K562 (cell line): ENCODE measurements at regions not wholly inside any gene's neighbourhood (a gene's known extent, or its start where the extent isn't known, plus 50 kb on each side); places are given as distances from the start of the nearest gene placed in this dataset.

Source experiments
- ATAC-seq: fragments of 200-7000 bp; cut with Tn5 transposase; 3 replicates; pipeline ENCODE4 v1.9.1; 2020; ENCODE audit warnings: moderate library complexity
- BruUV-seq: library from RNA; stranded (reverse); fragments of 400-500 nt; replicated peaks from 2 replicates; lab custom pipeline; 2021; lab: Mats Ljungman, UMichigan
- CTCF ChIA-PET: fragments of 300-600 bp; formaldehyde crosslinking; extraction: SDS; loops from one replicate; lab custom pipeline; 2021; ENCODE audit warnings: low intra/inter-chr PET ratio; lab: Yijun Ruan, JAX
- POLR2A ChIA-PET: fragments of 300-600, 350-650 bp; sonication (Branson Sonifier 250); formaldehyde crosslinking; extraction: SDS; loops from one replicate; lab custom pipeline; 2021; ENCODE audit warnings: antibody characterized with exemption, inconsistent platforms; lab: Yijun Ruan, JAX
- DNase-seq, 4 experiments: peaks; one replicate each; pipeline versions ENCODE4 v3.0.0 to v3.0.0-alpha.2; 2011 to 2018; ENCODE audit warnings: low spot score in 3 of 4, mixed read lengths in 3 of 4; ENCODE audit errors: extremely low read depth in 1 of 4
- FAIRE-seq: peaks from 2 replicates; lab custom pipeline; 2011; peaks lifted over from hg19 to GRCh38; lab: Jason Lieb, UNC
- H2AFZ ChIP-seq: 2 replicates; pipeline ENCODE4 v1.6.0; 2011; ENCODE audit warnings: low read depth, low read length, control low read depth, inconsistent platforms
- H3K27ac ChIP-seq: fragments of 200-600 bp; 3 replicates; pipeline ENCODE4 v1.8.0; 2011; ENCODE audit warnings: low read depth, mild to moderate bottlenecking, control low read depth, inconsistent platforms, low read length, moderate library complexity, mixed read lengths; ENCODE audit errors: extremely low read depth
- H3K27me3 ChIP-seq, 2 experiments: fragments of 300-600 bp in 1 of 2; 2 replicates in 1 of 2; 3 replicates in 1 of 2; pipeline versions ENCODE4 v1.6.0 to v1.8.0; 2011; ENCODE audit warnings: inconsistent platforms in 2 of 2, low read length in 2 of 2, mild to moderate bottlenecking in 1 of 2, mixed read lengths in 1 of 2, moderate library complexity in 1 of 2; ENCODE audit not compliant: control insufficient read depth in 2 of 2, insufficient read depth in 2 of 2
- H3K36me3 ChIP-seq: fragments of 300-600 bp; 3 replicates; pipeline ENCODE4 v1.8.0; 2011; ENCODE audit warnings: mild to moderate bottlenecking, low read length, inconsistent platforms; ENCODE audit not compliant: control insufficient read depth, insufficient read depth
- H3K4me1 ChIP-seq, 2 experiments: fragments of 200-600 bp in 1 of 2; replicated peaks in 1 of 2; 2 replicates in 1 of 2; 3 replicates in 1 of 2; pipeline versions ENCODE4 v1.5.1 to v1.8.0; 2011; ENCODE audit warnings: inconsistent platforms in 2 of 2, low read length in 2 of 2, mild to moderate bottlenecking in 1 of 2, mixed read lengths in 1 of 2, moderate library complexity in 1 of 2; ENCODE audit not compliant: control insufficient read depth in 2 of 2, insufficient read depth in 2 of 2
- H3K4me2 ChIP-seq: 2 replicates; pipeline ENCODE4 v1.6.1; 2011; ENCODE audit warnings: low read length, control low read depth, inconsistent platforms, mixed read lengths; ENCODE audit not compliant: insufficient read depth
- H3K4me3 ChIP-seq: fragments of 200-600 bp; sonication (generic), shearing (Covaris generic); 2 replicates; pipeline ENCODE4 v1.5.1; 2016; ENCODE audit warnings: control low read depth, inconsistent platforms
- H3K79me2 ChIP-seq: fragments of 200-600 bp; 3 replicates; pipeline ENCODE4 v1.8.0; 2011; ENCODE audit warnings: low read length, inconsistent platforms; ENCODE audit not compliant: control insufficient read depth, insufficient read depth
- H3K9ac ChIP-seq, 2 experiments: 2 replicates each; pipeline versions ENCODE4 v1.6.0 to v1.6.1; 2011; ENCODE audit warnings: low read depth in 2 of 2, low read length in 2 of 2, control low read depth in 1 of 2, inconsistent platforms in 1 of 2, mild to moderate bottlenecking in 1 of 2, mixed read lengths in 1 of 2; ENCODE audit not compliant: insufficient read depth in 1 of 2
- H3K9me1 ChIP-seq: one replicate; pipeline ENCODE4 v1.6.0; 2011; ENCODE audit warnings: inconsistent platforms, mild to moderate bottlenecking, low read length, moderate library complexity; ENCODE audit not compliant: control insufficient read depth, insufficient read depth
- H3K9me3 ChIP-seq: replicated peaks from 2 replicates; pipeline ENCODE4 v1.5.1; 2011; ENCODE audit warnings: low read depth, low read length, inconsistent platforms; ENCODE audit not compliant: control insufficient read depth, insufficient read depth
- H4K20me1 ChIP-seq: replicated peaks from 2 replicates; pipeline ENCODE4 v1.6.1; 2011; ENCODE audit warnings: low read length, inconsistent platforms, mixed read lengths; ENCODE audit not compliant: control insufficient read depth, insufficient read depth
- ETV1 ChIP-seq: fragments of 450-650 bp; conservative IDR thresholded peaks from 2 replicates; pipeline ENCODE4 v1.6.1; 2016; ENCODE audit warnings: missing genetic modification characterization, control low read depth, low read depth, missing compliant biosample characterization
- RBM17 ChIP-seq: fragments of 200-400 bp; formaldehyde crosslinking; IDR thresholded peaks from 2 replicates; pipeline ENCODE4 v1.6.1; 2017; ENCODE audit warnings: low read depth, mild to moderate bottlenecking, low read length, borderline replicate concordance
- SNRNP70 ChIP-seq: fragments of 200-400 bp; formaldehyde crosslinking; optimal IDR thresholded peaks from 2 replicates; pipeline ENCODE3; 2017; ENCODE audit warnings: low read depth, low read length
- TAF1 ChIP-seq: IDR thresholded peaks from 2 replicates; pipeline ENCODE4 v1.6.1; 2011; ENCODE audit warnings: mild to moderate bottlenecking, low read length, moderate library complexity; ENCODE audit not compliant: insufficient read depth, control insufficient read depth, severe bottlenecking; ENCODE audit errors: extremely low read depth
- TCF7L2 ChIP-seq: fragments of 150-350 bp; IDR thresholded peaks from 2 replicates; pipeline ENCODE4 v1.6.1; 2016; ENCODE audit warnings: low read depth, mild to moderate bottlenecking, low read length, moderate library complexity
- ZFP36 ChIP-seq: fragments of 150-350 bp; IDR thresholded peaks from 2 replicates; pipeline ENCODE4 v1.6.1; 2018; ENCODE audit warnings: low read length, low read depth; ENCODE audit not compliant: partially characterized antibody
- ZNF253 ChIP-seq: fragments of 250-450 bp; sonication (Bioruptor Pico); conservative IDR thresholded peaks from 2 replicates; pipeline ENCODE4 v1.6.1; 2021; ENCODE audit warnings: mild to moderate bottlenecking
- ZNF316 ChIP-seq: fragments of 450-650 bp; IDR thresholded peaks from 2 replicates; pipeline ENCODE4 v1.6.1; 2016
- WGBS: fragments of 100-300 bp; shearing (Covaris generic); methylation state at CpG from one replicate; pipeline ENCODE4 v1.1.6; 2016; ENCODE audit warnings: low coverage, mixed read lengths; ENCODE audit not compliant: insufficient coverage; ENCODE audit errors: missing lambda C conversion rate; 5-methylcytosine and 5-hydroxymethylcytosine counted together
- in situ Hi-C: fragments of 300-500 bp; cut with MboI; formaldehyde crosslinking; loops from 4 replicates; pipeline ENCODE4 v1.15.0; 2018; ENCODE audit warnings: inconsistent platforms, mixed read lengths
- intact Hi-C: fragments of 100-400 bp; cut with micrococcal nuclease; formaldehyde crosslinking; loops from 2 replicates; pipeline ENCODE4 v1.14.2; 2022
- TF ChIP-seq, protein P1 (sequence below), 2 experiments: fragments of 450-650 bp in 1 of 2; sonication (generic) in 1 of 2; formaldehyde crosslinking in 1 of 2; IDR thresholded peaks in 1 of 2; conservative IDR thresholded peaks in 1 of 2; 2 replicates each; pipeline versions ENCODE4 v1.6.1 to v1.8.1; 2016 to 2023; ENCODE audit warnings: mild to moderate bottlenecking in 2 of 2, moderate library complexity in 2 of 2, inconsistent platforms in 1 of 2, missing genetic modification reagents in 1 of 2
- TF ChIP-seq, protein P2 (sequence below): IDR thresholded peaks from 2 replicates; pipeline ENCODE4 v1.6.1; 2014; ENCODE audit warnings: antibody characterized with exemption

DNA sequence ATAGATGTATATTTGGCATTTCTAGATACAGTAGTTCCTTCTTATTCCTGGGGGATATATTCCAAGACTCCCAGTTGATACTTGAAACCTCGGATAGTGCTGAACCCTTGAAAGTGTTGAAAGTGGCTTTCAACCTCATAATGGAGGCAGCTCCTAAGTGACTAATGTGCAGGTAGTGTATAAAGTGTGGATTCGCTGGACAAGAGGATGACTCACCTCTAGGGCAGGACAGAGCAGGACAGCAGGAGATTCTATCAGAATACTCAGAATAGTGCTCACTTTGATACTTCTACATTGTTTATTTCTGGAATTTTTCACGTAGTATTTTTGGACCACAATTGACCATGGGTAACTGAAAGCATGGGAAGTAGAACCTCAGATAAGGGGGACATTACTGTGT lies 1138.9 kb upstream of the WWC1 start:
- no peaks in the 10 kb centered on the region for H3K9me1 ChIP-seq
- CTCF ChIA-PET = no interaction called here
- H3K4me3 ChIP-seq = no peak overlapping the region
- intact Hi-C loops (no loop called here), in situ Hi-C loops (no loop called here)
- H3K79me2 ChIP-seq = no peaks in the 10 kb centered on the region
- H2AFZ ChIP-seq = no peak overlapping the region
- H3K9me3 ChIP-seq = no peaks in the 10 kb centered on the region
- no TSS peak for BruUV-seq
- 0% methylated on average over 3 of the region's 3 CpGs for WGBS
- H3K9ac ChIP-seq = no peak overlapping the region
- no peak overlapping the region for H3K27ac ChIP-seq
- ATAC-seq (no peak), FAIRE-seq (no peak), DNase-seq (no peak)
- no peaks in the 10 kb centered on the region for H3K27me3 ChIP-seq
- no peak overlapping the region for H3K4me2 ChIP-seq
- TF ChIP-seq TAF1 = no peak
- no peak for TF ChIP-seq TCF7L2
- TF ChIP-seq, protein P1, sequence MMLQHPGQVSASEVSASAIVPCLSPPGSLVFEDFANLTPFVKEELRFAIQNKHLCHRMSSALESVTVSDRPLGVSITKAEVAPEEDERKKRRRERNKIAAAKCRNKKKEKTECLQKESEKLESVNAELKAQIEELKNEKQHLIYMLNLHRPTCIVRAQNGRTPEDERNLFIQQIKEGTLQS (IDR thresholded peaks at IDR 0.05) = no peak
- TF ChIP-seq, protein P1 (CRISPR knock-in tag; conservative IDR thresholded peaks at IDR 0.05) = no peak
- no peak for TF ChIP-seq ZFP36
- POLR2A ChIA-PET = no interaction called here
- no peaks in the 10 kb centered on the region for H3K36me3 ChIP-seq
- H4K20me1 ChIP-seq = no peaks in the 10 kb centered on the region
- H3K4me1 ChIP-seq = no peaks in the 10 kb centered on the region

DNA sequence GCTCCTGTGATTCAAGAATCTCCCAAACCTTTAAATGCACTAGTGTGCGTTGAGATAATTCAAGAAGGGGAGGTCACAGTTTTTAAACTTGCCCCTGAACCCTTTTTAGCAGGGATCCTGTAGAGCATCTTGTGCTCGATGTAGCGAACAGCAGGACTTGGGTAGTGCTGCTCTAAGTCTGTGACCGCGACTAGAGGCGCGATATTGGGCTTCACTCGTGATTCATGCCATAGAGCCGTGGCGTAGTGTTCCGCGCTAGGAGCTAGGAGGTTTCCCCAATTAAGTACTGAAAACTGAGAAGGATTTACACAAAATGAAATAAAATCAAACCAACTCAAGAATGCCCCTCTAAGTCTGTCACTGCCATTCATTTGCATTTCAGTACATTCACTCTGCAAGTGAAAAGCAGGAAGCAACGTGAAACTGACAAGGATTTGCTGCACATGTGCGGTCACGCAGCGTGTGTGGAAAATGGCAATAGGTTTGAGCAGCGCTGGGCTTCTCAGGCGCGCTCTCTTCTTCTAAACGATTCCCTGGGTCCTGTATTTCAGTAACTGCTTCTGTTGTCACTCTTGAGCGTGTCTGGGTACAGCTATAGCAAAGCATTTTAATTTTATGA lies 1135.9 kb upstream of the WWC1 start:
- no TSS peak for BruUV-seq
- Histone ChIP-seq H3K79me2 (no peaks in the 10 kb centered on the region), H3K36me3 (no peaks in the 10 kb centered on the region), H3K9ac (no peak overlapping the region), H2AFZ (no peak overlapping the region), H3K27me3 (no peaks in the 10 kb centered on the region), H3K4me3 (no peak overlapping the region), H3K27ac (no peak overlapping the region), H4K20me1 (no peaks in the 10 kb centered on the region), H3K4me1 (no peaks in the 10 kb centered on the region), H3K9me1 (no peaks in the 10 kb centered on the region), H3K9me3 (no peaks in the 10 kb centered on the region), H3K4me2 (no peak overlapping the region)
- WGBS = under 1% methylated on average over 21 of the region's 21 CpGs
- FAIRE-seq (no peak), DNase-seq (no peak), ATAC-seq (no peak)
- in situ Hi-C loops = no loop called here
- ChIA-PET POLR2A (no interaction called here), CTCF (no interaction called here)
- intact Hi-C loops = no loop called here
- TF ChIP-seq ZNF253 (CRISPR knock-in tag) (no peak), ETV1 (tag) (no peak), ZNF316 (no peak), RBM17 (no peak), SNRNP70 (no peak)
- TF ChIP-seq, protein P2, sequence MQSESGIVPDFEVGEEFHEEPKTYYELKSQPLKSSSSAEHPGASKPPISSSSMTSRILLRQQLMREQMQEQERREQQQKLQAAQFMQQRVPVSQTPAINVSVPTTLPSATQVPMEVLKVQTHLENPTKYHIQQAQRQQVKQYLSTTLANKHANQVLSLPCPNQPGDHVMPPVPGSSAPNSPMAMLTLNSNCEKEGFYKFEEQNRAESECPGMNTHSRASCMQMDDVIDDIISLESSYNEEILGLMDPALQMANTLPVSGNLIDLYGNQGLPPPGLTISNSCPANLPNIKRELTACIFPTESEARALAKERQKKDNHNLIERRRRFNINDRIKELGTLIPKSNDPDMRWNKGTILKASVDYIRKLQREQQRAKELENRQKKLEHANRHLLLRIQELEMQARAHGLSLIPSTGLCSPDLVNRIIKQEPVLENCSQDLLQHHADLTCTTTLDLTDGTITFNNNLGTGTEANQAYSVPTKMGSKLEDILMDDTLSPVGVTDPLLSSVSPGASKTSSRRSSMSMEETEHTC = no peak
